Pons (tissue), 1 donor: ENCODE measurements at regions not wholly inside any gene's neighbourhood (a gene's known extent, or its start where the extent isn't known, plus 50 kb on each side); places are given as distances from the start of the nearest gene placed in this dataset.
"Not testable (repeated sequence)": the region's sequence is repeated elsewhere in the genome, so short reads cannot be mapped to it uniquely, and the experiment has no call there.

Source experiments
- DNase-seq: peaks from one replicate; pipeline ENCODE4 v3.0.0-alpha.2; 2016; ENCODE audit warnings: low spot score

DNA sequence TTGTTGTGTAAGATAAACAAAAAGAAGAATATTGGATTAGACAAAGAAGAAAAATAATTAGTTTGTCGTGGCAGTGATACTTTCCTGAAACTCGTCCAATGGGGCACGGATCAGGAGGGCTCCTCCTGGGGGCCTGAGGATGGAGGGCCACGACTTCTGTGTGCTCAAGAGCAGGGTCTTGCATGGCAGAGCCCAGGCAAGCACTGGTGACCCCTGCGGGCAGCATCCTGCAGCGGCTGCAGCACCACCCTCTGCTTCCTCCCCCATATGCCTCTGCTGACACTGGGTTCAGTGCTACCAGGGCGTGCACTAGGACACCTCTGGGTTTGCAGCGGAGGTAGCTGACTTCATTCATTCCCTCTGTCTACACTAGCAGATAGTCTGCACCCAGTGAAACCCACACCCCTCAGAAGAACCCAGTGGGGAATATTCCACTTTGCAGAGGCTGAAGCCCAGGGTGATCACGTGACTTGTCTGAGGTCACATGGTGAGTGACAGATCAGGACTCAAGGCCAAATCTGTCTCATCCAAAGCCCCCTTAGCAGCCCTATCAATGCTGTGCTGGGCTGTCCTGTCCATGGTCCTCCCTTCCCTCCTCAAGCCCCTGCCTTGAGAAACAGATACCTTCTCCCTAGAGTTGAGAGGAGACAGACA is 375.5 kb downstream of the TCERG1L start:
- no peak for DNase-seq

DNA sequence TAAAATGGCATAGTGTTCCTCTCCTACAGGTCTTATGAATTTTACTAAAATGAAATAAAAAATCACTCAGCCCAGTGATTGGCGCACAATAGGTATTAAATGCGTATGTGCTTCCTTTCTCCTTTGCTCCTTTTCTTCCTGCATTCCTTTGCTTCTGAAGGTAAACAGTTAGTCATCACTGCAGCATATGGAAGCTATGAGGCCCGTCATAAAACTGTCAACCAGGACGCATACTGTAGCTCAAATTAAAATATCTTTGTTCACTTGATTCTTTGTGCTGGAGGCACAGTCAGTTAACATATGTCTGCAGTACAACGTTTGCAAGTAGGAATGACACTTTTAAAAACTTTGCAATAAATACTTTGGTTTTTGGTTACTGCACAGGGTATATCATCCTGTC is 374.7 kb downstream of the TCERG1L start:
- DNase-seq = no peak

DNA sequence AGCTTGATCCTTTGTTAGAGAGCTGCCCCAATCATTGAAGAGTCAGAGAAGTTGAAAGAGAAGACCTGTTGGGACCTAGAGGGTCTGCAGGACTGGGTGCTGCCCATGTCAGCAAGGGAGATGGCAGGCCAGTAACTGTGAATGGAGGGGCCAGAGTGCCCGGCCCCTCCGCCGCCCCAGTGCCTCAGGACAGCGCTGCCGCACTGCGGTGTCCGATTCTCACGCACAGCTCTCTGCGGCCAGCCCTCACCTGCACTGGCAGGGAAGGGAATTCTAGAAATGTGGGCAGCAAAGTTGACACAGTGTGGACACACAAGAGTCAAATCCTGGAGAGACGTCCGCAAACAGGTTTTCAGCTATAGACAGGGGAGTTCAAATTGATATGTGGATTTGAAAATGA is 373.5 kb downstream of the TCERG1L start:
- no peak for DNase-seq

GRCh38 chr10:130938891-130939290 is 372.6 kb downstream of the TCERG1L start:
- DNase-seq = not testable (repeated sequence)

GRCh38 chr10:130941886-130942285 is 369.6 kb downstream of the TCERG1L start:
- DNase-seq = no peak

DNA sequence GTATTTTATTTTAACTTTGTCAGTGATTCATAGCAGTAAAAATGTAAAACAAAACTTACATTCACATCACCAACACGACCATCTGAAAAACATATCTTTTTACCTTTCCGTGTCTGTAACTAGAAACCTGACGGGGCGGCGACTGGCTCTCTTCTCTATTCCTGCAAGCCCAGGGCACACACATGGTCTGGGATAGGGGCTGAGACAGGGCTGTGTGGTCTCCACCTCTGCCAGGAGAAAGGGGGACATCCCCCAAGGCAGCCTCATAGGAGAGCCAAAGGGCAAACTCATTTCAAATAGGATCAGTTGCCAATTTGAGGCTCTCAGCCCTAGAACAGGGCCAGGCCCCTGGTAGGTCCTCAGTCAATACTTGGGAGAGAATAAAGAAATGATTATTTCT is 359.4 kb downstream of the TCERG1L start:
- DNase-seq = no peak

DNA sequence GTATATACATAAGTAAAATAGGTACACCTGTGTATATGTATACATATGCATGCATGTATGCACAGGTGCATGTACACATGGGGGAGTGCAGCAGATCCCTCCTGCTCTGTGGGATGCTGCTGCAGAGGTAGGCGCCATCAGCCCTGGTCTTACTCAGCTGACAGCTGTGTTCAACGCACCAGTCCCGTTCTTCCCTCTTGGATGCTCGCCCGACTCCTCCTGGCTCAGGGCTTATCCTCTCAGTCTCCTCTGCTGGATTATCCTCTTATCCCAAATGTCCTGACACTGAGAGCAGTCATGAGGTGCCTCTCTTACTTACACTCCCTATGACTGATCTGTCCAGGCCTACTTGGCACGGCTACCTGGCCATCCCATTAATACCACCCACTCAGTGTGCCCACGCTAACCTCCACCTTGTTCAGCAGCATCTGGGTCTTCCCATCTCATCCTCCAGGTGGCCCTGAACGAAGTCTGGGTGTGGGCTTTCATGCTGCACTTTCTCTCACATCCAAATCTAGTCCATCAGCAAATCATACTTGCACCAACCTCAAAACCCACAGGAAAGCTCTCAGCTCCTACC is 357.1 kb downstream of the TCERG1L start:
- no peak for DNase-seq

DNA sequence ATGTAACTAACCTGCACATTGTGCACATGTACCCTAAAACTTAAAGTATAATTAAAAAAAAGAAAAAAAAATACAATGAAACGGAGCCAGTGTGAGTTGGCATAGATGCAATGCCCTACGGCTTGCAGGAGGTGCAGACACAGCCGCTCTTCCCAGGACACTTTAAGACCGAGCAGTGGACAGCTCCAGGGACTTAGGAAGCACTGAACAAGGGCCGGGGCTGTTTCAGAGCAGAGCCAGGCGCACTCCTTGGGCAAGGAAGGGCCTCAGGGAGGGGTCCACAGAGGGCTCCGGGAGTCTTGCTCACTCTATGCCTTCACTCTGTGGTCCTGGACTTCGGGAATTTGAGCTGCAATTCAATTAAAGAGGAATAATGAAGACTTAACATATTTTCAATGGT is 355.3 kb downstream of the TCERG1L start:
- DNase-seq = no peak

- DNase-seq = no peak
Observed at GRCh38 chr10:130957423-130957822, 354.1 kb downstream of the TCERG1L start.

DNA sequence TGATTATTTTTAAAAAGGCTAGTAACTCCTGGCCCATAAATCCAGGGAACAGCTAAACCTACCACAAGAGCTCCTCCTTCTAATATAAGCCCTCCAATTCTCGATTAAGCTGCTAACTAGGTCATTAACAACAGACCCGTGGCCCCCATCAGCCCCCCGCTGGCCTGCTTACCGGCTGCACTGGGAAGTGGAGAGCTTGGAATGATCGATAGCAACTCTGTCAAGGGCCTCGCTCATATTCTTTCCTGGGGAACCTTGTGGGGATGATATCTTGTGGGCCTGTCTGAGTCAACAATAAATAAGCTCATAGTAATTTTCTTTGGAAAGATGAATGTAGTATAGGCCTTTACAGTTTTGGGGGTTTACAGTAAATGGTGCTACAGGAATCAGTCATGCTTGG is 353.5 kb downstream of the TCERG1L start:
- DNase-seq = no peak

- no peak for DNase-seq
Observed at GRCh38 chr10:130958981-130959751, 352.4 kb downstream of the TCERG1L start.

DNA sequence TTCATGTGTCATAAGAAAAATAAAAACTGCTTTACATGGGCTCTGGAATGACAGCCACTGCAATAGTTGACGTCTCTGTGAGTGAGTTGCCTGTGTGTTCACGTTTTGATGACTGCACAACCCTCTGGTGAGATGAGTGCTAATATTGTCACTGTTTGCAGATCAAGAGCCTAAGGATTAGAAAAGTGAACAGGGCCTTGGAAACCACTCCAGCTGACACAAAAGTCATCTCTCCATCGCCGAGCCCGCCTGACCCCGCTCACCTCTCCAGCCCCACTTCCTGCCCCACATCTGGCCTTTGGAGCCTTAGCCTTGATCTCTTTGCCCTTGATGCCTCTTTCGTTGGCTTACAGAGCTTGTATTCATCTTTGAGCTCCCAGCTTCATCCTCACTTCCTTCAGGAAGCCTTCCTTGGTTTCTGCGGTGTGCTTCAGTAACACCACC is 351.7 kb downstream of the TCERG1L start:
- no peak for DNase-seq

GRCh38 chr10:130960531-130960930 is 351.0 kb downstream of the TCERG1L start:
- DNase-seq = no peak

- DNase-seq = no peak
Observed at GRCh38 chr10:130961506-130962239, 349.8 kb downstream of the TCERG1L start.

- DNase-seq = no peak
Observed at GRCh38 chr10:130962240-130963051, 349.1 kb downstream of the TCERG1L start.

DNA sequence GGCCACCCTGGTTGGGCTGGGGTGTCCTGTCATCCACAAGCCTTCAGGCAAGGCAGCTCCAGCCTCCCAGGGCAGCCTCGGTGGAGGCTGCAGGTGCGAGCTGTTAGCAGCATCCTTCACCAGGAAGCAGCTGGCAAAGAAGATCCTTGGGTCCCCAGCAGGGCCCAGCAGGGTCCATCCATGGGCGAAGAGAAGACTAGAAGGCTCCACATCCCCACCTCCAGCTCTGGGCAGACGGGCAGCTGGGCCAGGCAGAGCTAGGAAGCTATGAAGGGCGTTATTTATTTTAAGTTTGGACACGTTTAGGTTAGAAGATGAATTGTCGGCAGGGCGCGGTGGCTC is 348.5 kb downstream of the TCERG1L start:
- DNase-seq = no peak

DNA sequence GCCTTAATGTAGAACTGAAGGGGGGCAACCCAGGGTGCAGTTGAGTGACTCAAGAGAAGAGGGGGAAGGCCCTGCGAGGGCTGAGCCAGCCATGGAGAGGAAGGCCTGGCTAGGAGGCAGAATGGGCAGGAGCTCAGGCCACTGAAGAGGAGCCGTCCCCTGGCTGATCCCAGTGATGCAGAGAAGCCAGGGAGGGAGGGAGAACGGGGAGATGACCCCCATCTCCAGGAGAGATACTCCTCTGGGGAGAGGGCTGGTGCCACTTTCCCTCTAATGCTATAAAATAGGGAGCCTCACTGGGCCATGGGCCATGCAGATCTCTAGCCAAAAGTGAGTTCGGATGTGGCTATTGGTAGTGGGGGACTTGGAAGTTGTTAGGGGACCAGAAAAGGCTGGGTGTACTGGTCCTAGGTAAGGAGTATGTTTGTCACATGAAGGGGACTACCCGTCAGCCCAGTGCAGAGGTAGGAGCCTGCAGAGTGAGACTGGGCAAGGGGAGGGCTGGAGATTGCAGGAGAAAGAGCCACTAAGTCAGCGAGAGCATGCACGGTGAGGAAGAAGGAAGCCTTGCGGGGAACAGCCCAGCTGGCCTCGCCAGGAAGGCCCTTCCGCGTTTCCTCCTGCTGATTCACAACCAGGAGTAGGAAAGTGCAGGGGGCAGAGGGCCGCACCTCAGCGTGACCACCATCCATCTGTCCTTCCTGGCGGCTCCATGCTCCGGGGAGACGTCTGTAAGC is 347.6 kb downstream of the TCERG1L start:
- DNase-seq = no peak

- no peak for DNase-seq
Observed at GRCh38 chr10:130964771-130965170, 346.8 kb downstream of the TCERG1L start.

DNA sequence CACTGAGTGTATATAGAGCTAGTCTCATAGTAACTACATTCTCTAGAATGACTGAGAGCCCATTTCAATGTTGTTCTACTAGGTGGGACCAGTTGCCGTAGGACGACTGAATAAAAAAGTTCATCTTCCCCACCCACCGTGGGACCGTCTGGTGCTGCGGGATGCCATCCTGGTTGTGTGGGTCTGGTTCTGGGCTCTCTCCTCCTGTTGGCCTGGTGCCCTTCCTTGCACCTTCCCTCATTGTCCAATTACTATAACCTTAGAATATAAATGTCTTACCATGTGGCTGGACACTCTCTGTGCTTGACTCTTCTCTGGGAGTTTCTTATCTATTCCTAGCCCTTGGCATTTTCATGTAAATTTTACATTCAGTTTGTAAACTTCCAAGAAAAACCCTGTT is 344.4 kb downstream of the TCERG1L start:
- DNase-seq = no peak

GRCh38 chr10:130967784-130968183 is 343.7 kb downstream of the TCERG1L start:
- DNase-seq = peak; percentile 47

GRCh38 chr10:130968511-130968910 is 343.0 kb downstream of the TCERG1L start:
- no peak for DNase-seq
